NCI-H226 (cell line): ENCODE measurements at regions not wholly inside any gene's neighbourhood (a gene's known extent, or its start where the extent isn't known, plus 50 kb on each side); places are given as distances from the start of the nearest gene placed in this dataset.

Experiments
- DNase-seq: peaks from one replicate; pipeline ENCODE4 v3.0.0-alpha.2; 2015

DNA sequence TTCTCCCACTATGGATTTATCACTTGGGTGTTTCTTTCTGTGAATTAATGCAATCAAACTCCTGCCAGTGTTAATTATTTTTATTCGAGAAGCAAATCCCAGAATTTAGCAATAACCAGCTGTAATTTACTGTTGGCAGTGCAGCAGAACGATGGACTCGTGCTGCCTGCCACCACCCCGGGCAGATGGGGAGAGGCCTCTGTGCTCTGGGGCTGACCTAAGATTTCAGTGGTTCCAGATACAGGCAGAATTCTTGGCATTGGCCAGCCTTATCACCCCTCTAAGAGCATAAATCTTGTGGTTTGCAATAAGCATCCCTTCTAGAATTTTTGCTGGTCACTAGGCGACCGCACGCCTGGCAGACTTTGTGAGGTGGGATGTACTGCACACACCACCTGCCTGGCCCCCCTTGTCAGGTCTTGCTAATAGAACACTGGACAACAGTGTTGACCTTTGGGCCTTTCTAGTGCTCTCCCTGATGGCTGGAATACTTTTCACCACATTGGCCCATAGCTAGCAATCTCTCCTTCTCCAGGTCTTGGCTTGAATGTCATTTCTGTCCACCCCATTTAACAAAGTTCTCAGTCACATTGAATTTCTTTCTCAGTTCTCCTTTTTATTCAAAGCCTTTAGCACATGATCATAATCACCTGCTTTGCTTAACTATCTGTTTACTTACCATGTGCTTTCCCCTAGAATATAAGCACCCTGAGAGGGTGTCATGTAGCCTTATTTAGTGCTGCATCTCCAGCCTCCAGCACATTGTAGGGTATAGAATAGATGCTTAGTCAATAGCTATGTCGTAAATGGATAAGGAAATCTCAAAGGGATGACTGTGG is 122.1 kb upstream of the DYNLRB2 start:
- DNase-seq: no peak

DNA sequence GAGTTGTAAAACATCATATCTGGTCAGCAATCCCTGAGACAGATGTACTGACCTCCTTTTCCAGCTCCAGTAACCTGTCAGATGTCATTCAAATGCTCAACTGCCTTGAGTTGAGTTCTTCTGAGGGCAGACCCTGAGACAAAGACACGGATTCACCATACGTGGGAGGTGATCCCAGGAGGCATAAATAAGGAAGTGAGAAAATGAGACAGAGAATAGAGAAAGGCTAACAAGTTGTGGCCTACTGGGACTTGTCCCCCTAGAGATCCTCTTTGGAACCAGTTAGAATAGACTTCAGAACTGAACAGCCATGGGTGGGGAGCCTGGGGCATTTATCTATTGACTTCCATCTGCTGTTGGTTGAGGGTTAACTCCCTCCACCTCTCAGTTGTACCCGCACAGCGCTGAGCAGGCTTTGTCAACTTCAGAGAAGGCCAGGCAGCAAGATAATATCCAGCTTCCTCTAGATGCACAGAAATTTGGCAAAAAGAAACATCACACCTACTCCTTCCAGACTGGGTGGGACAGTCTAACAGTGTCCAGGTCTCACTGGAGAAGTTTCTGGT is 123.0 kb upstream of the DYNLRB2 start:
- no peak for DNase-seq

DNA sequence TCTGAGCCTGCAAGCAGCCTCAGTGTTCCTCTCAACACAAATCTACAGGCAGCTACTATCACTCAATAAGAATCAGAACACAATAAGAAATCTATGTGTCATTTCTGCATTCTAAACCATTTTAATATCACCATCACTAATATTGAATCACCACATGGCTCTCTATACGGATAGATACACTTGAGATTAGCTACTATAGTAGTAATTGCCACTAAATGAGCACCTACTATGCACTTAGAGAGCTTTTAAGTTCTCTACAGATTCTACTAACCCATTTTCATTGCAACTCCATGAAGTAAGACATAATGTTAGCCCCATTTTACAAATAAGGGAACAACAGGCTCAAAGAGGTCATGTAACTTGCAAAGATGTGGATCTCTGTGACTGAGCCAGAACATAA is 132.8 kb upstream of the DYNLRB2 start:
- DNase-seq: no peak

DNA sequence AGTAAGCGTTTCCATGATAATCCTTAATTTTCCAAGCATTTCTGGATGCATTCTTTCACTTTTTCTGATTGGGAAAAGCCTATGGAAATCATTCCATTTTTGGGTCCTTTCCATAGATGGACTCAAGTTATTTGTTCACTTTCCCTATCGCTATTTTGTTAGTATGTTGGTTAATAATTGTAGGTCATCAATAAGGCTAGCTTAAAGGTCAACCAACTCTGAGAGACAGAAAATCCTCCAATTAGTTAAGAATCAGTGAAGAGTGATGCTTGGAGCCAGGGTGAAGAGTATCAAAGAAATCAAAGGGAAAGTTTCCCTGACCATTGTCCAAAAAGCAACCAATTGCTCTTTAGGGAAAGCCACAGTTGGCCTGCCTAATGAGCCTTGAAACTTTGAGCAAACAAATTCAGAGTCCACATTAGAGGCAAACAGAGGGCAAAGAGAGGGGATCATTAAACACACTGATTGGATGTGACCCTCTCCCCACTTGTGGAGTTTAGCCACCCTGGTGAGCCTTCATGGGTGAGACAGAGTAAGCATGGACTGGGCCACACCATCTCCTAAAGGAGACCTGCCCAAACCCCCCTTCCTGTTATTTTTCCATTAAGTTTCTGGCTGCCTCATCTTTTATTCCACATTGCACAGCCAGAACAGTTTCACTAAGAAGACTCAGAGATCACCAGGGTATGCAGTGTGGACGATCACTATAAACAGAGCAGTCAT is 133.4 kb upstream of the DYNLRB2 start:
- no peak for DNase-seq

DNA sequence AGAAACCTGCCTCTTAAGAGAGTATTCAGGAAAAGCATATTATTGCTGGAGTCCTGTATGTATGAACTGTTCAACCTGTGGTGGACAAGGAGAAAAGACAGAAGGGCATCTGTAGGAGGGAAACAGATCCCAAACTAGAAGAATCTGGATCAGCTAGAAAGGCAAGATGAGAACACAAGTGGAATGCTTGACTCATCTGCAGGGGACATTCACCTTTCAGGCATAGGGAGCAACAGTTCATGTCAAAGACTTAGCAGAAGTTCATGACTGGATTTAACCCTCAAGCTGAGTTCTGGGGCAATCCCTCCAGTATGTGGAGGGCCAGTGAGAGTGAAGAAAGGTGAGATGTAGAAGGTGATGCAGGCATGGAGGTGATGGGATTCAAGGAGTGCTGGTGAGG is 135.9 kb upstream of the DYNLRB2 start:
- no peak for DNase-seq

DNA sequence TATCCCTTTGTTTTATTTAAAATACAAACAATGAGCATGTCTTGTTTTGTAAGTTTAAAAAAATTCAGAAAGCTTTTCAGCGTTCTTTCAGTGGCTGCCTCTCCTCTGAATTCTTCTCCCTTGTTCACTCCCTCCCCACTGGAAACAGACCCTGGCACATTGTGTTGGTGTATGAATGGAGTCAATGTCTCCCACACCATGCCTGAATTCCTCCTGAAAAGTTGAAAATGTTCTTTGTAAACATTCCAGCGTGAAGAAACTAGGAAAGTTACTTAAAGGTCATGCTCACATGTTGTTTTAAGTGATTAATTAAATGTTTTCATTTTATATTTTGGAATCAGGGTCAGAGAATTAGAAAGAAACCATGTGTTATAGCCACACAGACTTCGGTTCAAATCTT is 136.9 kb upstream of the DYNLRB2 start:
- DNase-seq: no peak

DNA sequence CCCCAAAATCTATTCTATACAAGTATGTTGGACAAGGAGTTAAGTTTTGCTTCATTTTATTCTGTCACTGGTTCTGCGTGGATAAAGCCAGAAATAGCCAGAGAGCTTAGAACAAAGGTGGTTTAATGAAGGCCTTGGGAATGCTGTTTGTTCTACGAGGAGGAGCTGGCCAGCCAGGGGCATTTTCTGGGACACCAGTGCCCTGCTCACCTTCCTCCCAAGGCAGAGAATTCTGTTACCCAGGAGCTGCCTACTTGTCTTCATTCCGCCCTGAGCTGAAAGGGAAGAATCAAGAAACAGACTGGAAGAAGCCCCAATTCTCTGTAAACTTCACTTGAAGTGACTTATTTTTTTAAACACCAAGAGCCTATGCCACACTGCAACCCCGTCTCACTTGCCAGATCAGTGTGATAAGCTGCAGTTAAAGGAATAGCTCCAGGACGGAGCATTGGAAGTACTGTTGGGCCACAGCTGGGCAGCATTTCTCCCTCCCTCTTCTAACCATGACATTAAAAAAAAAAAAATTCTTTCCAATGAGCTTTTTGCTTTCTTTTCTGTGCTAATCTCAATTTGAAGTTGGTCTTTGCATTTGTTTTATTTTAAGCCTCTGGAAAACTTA is 149.8 kb upstream of the DYNLRB2 start:
- no peak for DNase-seq

DNA sequence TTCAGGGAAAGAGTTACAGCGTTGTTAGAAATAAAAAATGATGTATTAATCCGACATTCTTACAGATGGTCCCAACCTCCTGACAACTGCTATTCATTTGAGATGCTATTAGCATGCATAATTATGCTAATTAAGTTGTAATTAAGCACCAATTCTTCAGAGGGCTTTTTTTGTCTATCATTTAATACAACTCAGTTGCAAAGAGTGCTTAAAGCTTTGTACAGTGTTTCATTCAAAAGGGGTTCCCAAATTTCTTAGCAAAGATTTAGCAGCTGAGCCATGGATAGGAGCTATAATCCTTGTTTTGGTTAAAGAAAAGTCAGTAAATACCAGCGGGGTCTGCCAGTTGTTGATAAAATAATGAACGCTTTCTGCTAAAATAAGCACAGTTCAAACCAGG is 150.7 kb upstream of the DYNLRB2 start:
- no peak for DNase-seq

DNA sequence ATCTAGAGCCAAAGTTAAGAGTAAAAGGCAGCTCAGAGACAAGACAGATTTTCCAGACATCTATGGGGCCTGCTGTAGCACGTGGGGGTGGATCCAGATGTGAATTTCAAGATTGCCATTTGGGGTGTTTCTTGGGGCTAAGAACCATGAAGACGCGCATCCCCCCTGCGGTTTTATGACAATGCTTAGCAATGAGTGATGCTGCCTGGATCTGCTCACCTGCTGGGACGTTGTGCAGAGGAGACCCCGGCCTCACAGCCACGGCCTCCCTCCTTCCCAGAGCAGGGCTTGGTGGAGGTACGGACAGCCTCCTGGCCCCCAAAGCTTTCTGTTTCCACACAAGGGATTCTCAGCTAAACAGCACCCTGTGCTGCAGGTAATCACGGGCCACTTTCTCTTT is 151.5 kb upstream of the DYNLRB2 start:
- no peak for DNase-seq

DNA sequence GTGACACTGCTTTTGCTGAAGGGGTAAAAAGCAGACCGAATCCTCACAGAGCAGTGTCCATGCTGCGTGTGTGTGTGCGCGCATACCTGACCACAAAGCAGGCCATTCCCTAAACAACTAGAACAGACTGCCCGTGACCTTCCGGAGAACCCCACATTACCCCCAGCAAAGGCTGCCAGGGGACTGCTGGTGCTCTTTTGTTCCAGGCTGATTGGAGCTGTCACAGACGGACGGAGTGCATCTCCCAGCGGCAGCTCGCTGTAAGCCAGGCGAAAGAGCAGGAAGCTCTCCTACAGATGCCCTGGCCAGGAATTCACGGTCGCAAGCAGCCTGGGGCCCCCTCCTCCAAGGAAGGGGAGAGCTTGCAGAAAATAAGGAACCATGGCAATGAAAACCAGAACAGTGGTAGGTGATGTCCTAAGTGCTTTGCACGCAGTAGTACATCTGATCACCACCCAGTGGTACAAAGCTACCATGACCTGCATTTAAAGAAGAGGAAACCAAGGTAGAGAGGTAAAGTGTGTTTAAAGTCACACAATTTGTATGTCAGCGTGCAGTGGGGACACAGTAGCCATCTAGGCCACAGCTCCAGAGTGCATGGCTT is 153.4 kb upstream of the DYNLRB2 start:
- no peak for DNase-seq

DNA sequence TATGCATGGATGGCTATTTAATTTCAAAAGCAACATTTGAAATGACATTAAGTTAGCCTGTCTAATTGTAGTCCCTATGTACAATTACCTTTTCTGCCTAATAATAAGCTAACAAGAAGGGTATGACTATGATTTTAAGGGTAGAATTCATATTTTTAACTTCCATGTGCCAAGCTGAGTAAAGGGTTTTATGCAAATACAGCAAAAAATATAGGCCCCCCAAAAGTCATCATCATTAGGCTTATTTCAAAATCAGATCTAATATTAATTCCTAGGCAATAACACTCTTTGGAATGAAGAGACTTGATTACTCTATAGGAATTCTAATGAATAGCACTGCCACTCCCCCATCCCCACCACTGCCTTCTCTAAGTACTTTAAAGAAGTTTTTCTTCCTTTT is 155.9 kb upstream of the DYNLRB2 start:
- no peak for DNase-seq

DNA sequence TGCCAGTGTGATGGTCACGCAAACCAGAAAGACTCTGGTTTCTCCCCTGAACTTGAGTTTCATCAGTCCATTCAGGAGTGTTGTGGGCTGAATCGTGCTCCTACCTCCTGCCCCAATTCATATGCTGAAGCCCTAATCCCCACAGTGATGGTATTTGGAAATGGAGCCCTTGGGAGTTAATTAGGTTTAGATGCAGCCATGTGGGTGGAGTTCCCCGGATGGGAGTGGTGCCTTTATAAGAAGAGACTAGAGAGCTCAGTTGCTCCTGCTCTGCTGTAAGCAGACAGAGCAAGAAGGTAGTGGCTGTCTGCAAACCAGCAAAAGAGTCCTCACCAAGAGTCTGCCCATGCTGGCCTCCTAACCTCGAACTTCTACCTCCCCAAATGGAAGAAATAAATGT is 160.3 kb upstream of the DYNLRB2 start:
- no peak for DNase-seq

DNA sequence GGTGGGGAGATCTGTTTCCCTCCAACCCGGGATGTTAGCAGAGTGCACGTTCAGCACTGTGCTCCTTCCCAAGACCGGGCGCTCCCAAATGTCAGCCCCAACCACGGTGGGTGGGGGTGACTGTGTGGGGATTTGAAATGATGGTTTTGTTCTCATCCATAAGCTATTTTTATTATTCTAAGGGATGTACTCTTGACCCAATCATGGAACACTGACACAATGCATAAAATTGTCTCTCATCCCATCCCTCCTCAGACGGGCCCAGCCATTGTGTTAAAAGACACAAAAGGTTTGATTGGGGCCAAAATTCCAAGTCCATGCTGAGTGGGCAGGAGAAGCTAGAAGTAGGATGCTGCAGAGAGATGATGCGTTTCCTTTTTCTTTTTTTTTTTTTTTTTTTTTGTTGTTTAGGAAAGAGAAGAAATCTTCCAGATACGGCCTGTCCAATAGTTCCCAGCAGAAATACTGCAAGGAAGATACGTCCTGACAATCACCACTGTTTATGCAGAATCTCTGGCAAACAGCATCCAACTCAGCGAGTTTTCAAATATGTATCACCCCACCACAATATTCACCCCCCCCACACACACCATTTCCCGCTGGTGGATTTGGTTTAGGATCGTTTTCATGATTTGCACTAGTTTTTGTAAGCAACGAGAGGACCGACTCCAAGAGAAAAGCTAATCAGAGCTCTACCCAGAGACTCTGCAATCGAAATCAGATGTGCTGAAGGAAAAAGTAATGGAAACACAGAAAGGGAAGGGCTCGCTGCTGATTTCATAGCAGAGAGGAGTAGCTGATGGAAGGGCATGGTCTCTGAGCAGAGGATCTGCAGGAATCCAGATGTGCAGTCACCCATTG is 163.5 kb upstream of the DYNLRB2 start:
- DNase-seq: no peak

DNA sequence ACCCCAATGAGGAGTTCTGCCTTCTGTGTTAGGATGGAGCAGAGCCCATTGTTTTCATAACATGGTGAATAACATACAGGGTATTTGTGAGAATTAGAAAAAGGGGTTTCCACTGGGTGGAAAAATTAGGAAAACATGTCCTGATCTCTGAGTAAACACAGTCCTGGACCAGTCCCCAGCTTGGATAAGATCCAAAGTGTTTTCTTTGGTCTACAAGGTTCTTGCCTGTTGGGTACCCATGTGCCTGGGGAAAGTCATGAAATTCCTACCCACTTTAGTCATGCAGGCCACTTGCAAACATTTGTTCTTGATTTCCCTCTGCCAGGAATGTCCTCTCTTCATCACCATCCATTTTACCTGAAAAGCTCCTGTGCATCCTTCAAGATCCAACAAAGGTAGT is 164.8 kb upstream of the DYNLRB2 start:
- DNase-seq: no peak

DNA sequence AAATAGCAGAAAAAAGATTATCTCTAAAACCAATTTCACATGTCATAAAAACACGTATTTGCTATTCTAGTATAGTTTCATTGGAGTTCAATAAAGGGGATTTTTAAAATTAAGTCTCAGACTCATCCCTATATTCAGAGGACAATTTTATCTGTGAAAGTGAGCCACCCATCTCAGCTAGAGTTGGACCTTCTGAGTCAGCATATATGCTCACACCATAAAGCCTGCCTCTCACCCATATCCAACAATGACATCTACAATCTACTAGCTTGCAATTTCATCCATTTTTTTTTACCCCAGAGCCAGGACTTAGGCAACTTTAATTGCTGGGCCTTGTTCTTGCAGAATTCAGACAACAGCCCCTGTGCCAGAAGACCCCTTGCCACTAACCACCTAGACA is 165.3 kb upstream of the DYNLRB2 start:
- no peak for DNase-seq

DNA sequence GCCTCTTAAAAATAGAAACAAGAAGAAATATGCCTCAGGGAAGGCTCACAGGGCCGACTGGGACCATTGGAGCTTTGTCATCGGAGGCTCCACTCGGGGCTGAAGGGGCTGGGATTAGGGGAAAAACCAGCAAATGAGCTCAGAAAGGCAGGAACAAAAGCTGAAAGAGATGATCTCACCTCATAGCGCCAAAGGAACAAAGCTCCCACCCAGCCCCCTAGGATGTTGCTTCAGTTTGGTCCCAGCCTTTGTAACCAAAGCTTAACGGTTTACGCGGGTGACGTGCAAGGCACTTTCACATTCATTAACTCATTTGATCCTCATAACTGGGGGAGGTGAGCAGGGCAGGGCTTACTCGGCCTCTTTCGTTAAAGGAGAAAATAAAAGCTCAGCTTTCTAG is 168.5 kb upstream of the DYNLRB2 start:
- no peak for DNase-seq

DNA sequence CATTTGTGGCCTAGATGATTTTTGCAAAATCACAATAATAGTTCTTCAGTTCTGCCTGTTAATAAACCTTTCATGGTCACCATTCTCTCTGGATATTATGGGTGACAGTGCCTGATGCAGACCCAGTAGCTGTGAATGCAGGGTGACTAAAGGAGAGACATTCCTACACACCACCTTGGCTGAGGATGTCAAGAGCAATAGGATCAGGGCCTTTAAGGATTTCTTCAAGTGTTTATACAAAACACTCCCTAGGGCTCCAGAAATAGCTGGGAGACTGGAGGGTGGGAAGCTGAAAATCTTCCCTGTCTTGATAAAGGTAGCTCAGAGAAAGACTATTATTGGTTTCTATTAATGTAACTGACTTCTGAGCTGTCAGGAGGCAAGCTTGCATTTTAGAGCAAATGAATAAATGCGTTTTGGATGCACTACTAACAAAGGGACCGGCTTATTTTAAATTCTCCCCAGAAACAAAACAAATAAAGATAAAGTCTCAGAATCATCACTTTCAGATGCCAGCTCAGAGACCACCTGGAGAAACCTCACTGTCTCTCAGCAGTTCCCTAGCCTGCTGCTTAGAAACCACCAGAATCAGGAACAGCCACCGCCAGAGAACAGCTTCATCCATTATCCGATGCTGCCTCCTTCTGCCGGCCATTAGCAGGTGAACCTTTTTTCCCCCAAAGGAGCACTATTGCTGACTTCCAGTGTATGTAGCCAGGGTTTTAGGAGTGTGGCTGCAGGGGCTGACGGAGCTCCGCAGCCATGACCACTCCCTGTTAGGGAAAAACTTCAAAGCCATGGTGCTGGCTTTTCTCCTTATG is 171.4 kb upstream of the DYNLRB2 start:
- peak; percentile 4 for DNase-seq

DNA sequence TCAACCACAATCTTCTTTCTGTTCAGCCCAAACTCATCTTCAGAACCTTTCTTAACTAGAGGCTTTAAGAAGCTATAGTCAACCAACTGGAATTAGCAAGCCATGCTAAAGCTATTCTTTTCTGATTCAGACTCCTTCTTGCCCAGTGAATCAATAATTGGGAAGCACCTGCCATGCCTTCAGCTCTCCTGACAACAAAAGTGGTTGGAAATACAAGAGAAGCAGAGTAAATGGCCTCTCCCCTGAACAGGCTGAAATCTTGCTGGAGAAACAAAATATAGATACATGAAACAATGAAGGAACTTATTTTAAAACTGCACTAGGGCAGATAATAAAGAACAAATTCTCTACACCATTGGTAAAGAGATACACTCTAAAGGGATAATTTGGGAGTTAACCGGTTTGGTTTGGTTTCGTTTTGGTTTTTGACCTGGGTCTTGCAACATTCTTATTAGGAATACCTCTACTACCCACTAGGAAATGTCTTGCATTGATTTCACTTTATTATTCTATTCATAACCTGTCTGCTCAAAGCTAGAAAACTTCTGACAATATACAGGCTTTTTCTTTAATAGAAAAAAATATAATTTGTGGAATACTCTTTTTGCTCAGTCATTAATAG is 173.6 kb upstream of the DYNLRB2 start:
- DNase-seq: no peak

DNA sequence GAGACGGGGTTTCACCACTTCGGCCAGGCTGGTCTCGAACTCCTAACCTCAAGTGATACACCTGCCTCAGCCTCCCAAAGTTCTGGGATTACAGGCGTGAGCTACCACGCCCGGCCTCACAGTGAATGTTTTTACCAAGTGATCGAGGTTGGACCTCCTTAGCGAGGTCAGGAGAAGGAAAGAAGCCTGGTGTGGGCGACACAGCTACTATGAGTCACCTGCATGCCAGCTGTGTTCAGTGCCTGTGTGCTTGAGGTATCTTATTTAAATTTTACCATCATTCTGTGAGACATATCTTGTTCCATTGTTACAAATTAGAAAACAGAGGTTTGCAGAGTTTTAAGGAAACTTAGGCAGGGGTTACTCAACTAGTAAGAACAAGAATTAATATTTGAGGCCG is 174.8 kb upstream of the DYNLRB2 start:
- DNase-seq: no peak

DNA sequence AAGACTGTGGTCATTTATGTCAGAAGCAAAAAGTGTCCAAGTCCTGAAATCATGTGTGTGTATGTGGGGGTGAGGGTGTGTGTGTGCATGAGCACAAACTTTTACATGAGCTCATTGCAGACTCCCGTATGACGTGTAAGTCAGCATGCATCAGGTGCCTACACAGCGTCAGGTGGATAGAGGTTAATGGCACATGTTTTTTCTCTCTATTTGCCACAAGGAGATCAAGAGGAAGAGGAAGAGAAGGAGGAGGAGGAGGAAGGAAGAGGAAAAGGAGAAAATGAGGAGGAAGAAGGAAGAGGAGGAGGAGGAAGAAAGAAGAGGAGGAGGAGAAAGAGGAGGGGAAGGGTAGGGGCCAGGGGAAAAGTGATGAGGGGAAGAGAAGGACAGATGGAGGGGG is 178.0 kb upstream of the DYNLRB2 start:
- DNase-seq: no peak

DNA sequence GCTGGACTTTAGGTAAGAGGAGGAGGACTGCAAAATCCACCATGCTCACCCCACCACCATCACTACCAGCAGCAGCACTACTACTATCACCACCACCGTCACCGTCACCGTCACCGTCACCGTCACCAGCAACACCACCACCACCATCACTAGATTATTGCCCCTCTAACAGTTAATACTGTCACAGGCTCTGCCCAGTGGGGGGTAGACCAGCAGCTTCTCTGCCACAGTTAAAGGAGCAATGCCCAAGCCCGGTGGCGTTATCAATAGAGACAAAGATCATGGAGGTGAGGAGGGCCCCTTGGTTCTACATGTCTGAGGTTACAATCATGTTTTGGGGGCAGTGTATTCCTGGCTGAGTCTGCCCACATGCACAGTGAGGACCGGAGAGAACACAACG is 184.4 kb upstream of the DYNLRB2 start:
- no peak for DNase-seq
